GM23338 (cell line): ENCODE measurements at regions not wholly inside any gene's neighbourhood (a gene's known extent, or its start where the extent isn't known, plus 50 kb on each side); places are given as distances from the start of the nearest gene placed in this dataset.

ENCODE experiments used
- CREB1 ChIP-seq: fragments of 250-450 bp; sonication (Bioruptor Pico); IDR thresholded peaks from 2 replicates; pipeline ENCODE4 v1.5.0; 2020; ENCODE audit warnings: low read depth, mild to moderate bottlenecking, moderate library complexity
- CTCF ChIP-seq, 2 experiments: fragments of 200-600 bp in 1 of 2; sonication (generic) in 1 of 2; conservative IDR thresholded peaks; 2 replicates each; pipeline versions ENCODE4 v1.5.1 to v1.6.1; 2016 to 2017; ENCODE audit warnings: antibody characterized with exemption in 2 of 2, low read depth in 2 of 2, mild to moderate bottlenecking in 2 of 2, moderate library complexity in 1 of 2
- EZH2 ChIP-seq: fragments of 200-600 bp; sonication (generic); IDR thresholded peaks from one replicate; pipeline ENCODE4 v1.8.0; 2017; ENCODE audit warnings: antibody characterized with exemption, mild to moderate bottlenecking, low read depth; ENCODE audit not compliant: unreplicated experiment
- JUNB ChIP-seq: IDR thresholded peaks from one replicate; pipeline ENCODE4 v1.6.1; 2016; ENCODE audit warnings: antibody characterized with exemption; ENCODE audit not compliant: unreplicated experiment
- NANOG ChIP-seq: IDR thresholded peaks from 2 replicates; pipeline ENCODE4 v1.6.1; 2016; ENCODE audit warnings: antibody characterized with exemption, borderline replicate concordance
- REST ChIP-seq: IDR thresholded peaks from one replicate; pipeline ENCODE4 v1.6.1; 2018; ENCODE audit warnings: antibody characterized with exemption; ENCODE audit not compliant: unreplicated experiment
- STAT1 ChIP-seq: IDR thresholded peaks from one replicate; pipeline ENCODE4 v1.6.1; 2016; ENCODE audit warnings: antibody characterized with exemption; ENCODE audit not compliant: unreplicated experiment
- ZNF462 ChIP-seq: fragments of 250-450 bp; sonication (Bioruptor Pico); IDR thresholded peaks from 2 replicates; pipeline ENCODE4 v1.5.0; 2020; ENCODE audit warnings: mild to moderate bottlenecking, moderate library complexity

GRCh38 chr5:120954255-120954654 is 490.2 kb downstream of the PRR16 start (continued):
- TF ChIP-seq ZNF462 (no peak), CTCF (conservative IDR thresholded peaks at IDR 0.05; ENCODE audit: low read depth in 2 of 2) (no peak), STAT1 (no peak), JUNB (no peak), NANOG (no peak), REST (no peak), EZH2 (no peak), CREB1 (CRISPR knock-in tag) (no peak)
